Retinal pigment epithelial cell (primary cell): ENCODE measurements at regions not wholly inside any gene's neighbourhood (a gene's known extent, or its start where the extent isn't known, plus 50 kb on each side); places are given as distances from the start of the nearest gene placed in this dataset.

ENCODE experiments used
- DNase-seq: peaks from one replicate; pipeline ENCODE4 v3.0.0-alpha.2; 2010; ENCODE audit warnings: low read depth
- H3K4me3 ChIP-seq: 2 replicates; pipeline ENCODE4 v1.5.1; 2011; ENCODE audit warnings: mild to moderate bottlenecking, low read length, control low read depth, moderate library complexity
- CTCF ChIP-seq: conservative IDR thresholded peaks from 2 replicates; pipeline ENCODE4 v1.5.1; 2011; ENCODE audit warnings: low read depth, low read length, control low read depth, inconsistent platforms

GRCh38 chr7:21099432-21099831, 312.7 kb upstream of the SP8 start:
- no peak for DNase-seq
- H3K4me3 ChIP-seq, result no peak overlapping the region
- TF ChIP-seq CTCF, result no peak

- DNase-seq, result no peak
- TF ChIP-seq CTCF, result no peak
- H3K4me3 ChIP-seq, result no peak overlapping the region
Observed at GRCh38 chr7:21099955-21100354, 313.3 kb upstream of the SP8 start.

GRCh38 chr7:21101541-21101940, 314.9 kb upstream of the SP8 start:
- no peak overlapping the region for H3K4me3 ChIP-seq
- DNase-seq, result no peak
- TF ChIP-seq CTCF, result no peak

- no peak for TF ChIP-seq CTCF
- no peak for DNase-seq
- no peak overlapping the region for H3K4me3 ChIP-seq
Observed at GRCh38 chr7:21103426-21104123, 316.9 kb upstream of the SP8 start.

GRCh38 chr7:21104124-21104500, 317.4 kb upstream of the SP8 start:
- TF ChIP-seq CTCF, result no peak
- H3K4me3 ChIP-seq, result no peak overlapping the region
- DNase-seq, result no peak

DNA sequence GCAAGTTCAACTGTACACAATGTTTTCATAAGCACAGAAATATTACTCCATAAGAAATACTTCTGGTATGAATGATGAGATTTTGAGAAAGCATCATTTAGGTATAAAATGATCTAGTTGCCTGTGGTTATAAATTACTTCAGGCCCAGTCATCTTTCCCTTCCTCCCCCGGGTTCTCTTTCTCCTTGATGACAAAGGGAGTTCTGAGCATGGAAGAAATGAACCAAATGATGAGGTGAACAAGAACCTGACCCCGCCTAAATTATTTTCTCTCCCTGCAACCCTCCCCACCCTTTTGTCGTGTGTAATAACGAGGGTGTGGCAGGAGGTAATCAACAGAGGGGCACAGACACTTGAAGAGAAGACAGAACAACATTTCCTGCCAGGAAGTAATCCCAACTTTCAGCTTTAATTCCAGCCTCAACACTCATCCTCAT, 319.6 kb upstream of the SP8 start:
- DNase-seq, result no peak
- TF ChIP-seq CTCF, result no peak

DNA sequence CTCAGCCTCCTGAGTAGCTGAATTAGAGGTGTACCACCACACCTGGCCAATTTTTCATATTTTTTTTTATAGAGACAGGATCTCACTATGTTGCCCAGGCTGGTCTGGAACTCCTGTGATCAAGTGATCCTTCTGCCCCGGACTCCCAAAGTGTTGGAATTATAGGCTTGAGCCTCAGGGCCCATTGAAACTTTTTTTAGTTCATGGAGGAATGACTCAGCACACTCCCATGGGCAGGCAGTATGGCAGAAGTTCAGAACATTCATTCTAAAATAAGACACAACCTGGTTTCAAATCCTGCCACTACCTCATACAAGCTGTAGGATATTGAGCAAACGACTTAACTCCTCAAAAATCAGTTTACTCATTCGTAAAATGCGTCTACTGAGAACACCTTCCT, 320.4 kb upstream of the SP8 start:
- no peak overlapping the region for H3K4me3 ChIP-seq
- no peak for TF ChIP-seq CTCF
- DNase-seq, result no peak

More for the DNA sequence above, 319.6 kb upstream of the SP8 start:
- no peak overlapping the region for H3K4me3 ChIP-seq
